Spleen (tissue), 7 donors: ENCODE measurements at regions not wholly inside any gene's neighbourhood (a gene's known extent, or its start where the extent isn't known, plus 50 kb on each side); places are given as distances from the start of the nearest gene placed in this dataset.

Experiments
- POLR2A ChIP-seq, 3 donors: fragments of 450-650 bp; IDR thresholded peaks; one replicate each; pipeline ENCODE4 v1.5.1; 2017; ENCODE audit warnings: antibody characterized with exemption in 3 of 3, mild to moderate bottlenecking in 1 of 3
- POLR2AphosphoS5 ChIP-seq, 3 donors: sonication (generic); formaldehyde crosslinking; IDR thresholded peaks; one replicate each; pipeline ENCODE4 v1.5.1; 2017; ENCODE audit warnings: antibody characterized with exemption in 3 of 3
- TF ChIP-seq, protein P1 (sequence below), 11 experiments: fragments of 200-600 bp in 7 of 11; fragments of 450-650 bp in 4 of 11; sonication (generic) in 4 of 11; IDR thresholded peaks in 8 of 11; conservative IDR thresholded peaks in 3 of 11; 1 replicate in 7 of 11; 2 replicates in 4 of 11; pipeline versions ENCODE4 v1.4.0 to v1.8.0; 2016 to 2021; ENCODE audit warnings: antibody characterized with exemption in 11 of 11, inconsistent platforms in 4 of 11, mild to moderate bottlenecking in 1 of 11
- donor health status: DM: no; HTN: no; CAD: no; lungs with moderate emphysema.
- donor health status: DM: no; HTN: no; CAD: no.
- donor health status: DM: no; HTN: no; CAD: no.

DNA sequence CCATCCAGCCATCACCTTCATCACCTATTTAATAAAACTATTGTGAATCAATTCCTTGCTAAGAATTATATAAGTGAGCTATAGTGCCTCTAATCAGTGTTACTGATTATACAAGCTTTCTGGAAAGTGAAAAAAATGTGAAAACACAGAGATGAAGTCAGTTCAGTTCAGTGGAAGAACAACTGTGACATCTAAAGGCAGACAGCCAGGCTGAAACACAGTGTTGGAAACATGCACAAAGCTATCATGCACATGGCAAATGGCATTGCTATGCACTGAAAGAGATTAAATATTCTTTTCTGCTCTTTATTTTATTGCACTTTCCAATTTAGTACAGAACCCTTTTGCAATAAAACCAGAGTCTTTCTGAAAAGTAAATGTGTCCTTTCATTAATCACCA, 294.0 kb downstream of the RBM26 start:
- TF ChIP-seq, protein P1, sequence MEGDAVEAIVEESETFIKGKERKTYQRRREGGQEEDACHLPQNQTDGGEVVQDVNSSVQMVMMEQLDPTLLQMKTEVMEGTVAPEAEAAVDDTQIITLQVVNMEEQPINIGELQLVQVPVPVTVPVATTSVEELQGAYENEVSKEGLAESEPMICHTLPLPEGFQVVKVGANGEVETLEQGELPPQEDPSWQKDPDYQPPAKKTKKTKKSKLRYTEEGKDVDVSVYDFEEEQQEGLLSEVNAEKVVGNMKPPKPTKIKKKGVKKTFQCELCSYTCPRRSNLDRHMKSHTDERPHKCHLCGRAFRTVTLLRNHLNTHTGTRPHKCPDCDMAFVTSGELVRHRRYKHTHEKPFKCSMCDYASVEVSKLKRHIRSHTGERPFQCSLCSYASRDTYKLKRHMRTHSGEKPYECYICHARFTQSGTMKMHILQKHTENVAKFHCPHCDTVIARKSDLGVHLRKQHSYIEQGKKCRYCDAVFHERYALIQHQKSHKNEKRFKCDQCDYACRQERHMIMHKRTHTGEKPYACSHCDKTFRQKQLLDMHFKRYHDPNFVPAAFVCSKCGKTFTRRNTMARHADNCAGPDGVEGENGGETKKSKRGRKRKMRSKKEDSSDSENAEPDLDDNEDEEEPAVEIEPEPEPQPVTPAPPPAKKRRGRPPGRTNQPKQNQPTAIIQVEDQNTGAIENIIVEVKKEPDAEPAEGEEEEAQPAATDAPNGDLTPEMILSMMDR (IDR thresholded peaks at IDR 0.05 in 8 of 11, conservative IDR thresholded peaks at IDR 0.05 in 3 of 11) = no peak
- no peak for TF ChIP-seq POLR2AphosphoS5 (IDR thresholded peaks at IDR 0.05)
- no peak for TF ChIP-seq POLR2A (IDR thresholded peaks at IDR 0.05)
